ENCODE measurements at regions not wholly inside any gene's neighbourhood (a gene's known extent, or its start where the extent isn't known, plus 50 kb on each side); places are given as distances from the start of the nearest gene placed in this dataset.

GRCh38 chr21:14313300-14313699 is 69.6 kb downstream of the HSPA13 start:
- Mint-ChIP-seq H3K36me3 (ENCODE audit: insufficient read depth, unreplicated experiment) (no peaks in the 10 kb centered on the region), H3K4me3 (ENCODE audit: unreplicated experiment) (no peak overlapping the region), H3K9me3 (ENCODE audit: unreplicated experiment) (no peaks in the 10 kb centered on the region), H3K4me1 (ENCODE audit: insufficient read depth, unreplicated experiment) (no peaks in the 10 kb centered on the region), H3K27ac (ENCODE audit: low read depth, unreplicated experiment) (no peak overlapping the region), H3K27me3 (ENCODE audit: insufficient read depth, unreplicated experiment) (no peaks in the 10 kb centered on the region)
- BruUV-seq (replicated peaks), result no TSS peak
- intact Hi-C loops (cut with micrococcal nuclease), result no loop called here
- DNase-seq (ENCODE audit: unreplicated experiment), result no peak
- POLR2A ChIA-PET, result interaction anchor here (0.6 to 1.1 kb wide), 3 partner anchors 67 to 69 kb away, joined by 3 to 4 read pairs (median 3); partner anchors contain the start of gene HSPA13
- TF ChIP-seq CTCF (IDR thresholded peaks at IDR 0.05; ENCODE audit: unreplicated experiment), result no peak
- CTCF ChIA-PET, result interaction anchor here (0.7 to 1.5 kb wide), 2 partner anchors 54 to 1419 kb away, joined by 4 to 6 read pairs; no protein-coding TSS in a partner anchor

GRCh38 chr21:14312871-14313270 is 70.1 kb downstream of the HSPA13 start:
- no peaks in the 10 kb centered on the region for H3K9me3 Mint-ChIP-seq (ENCODE audit: unreplicated experiment)
- H3K27me3 Mint-ChIP-seq (ENCODE audit: insufficient read depth, unreplicated experiment), result no peaks in the 10 kb centered on the region
- H3K4me3 Mint-ChIP-seq (ENCODE audit: unreplicated experiment), result no peak overlapping the region
- H3K36me3 Mint-ChIP-seq (ENCODE audit: insufficient read depth, unreplicated experiment), result no peaks in the 10 kb centered on the region
- ChIA-PET POLR2A (interaction anchor here (0.6 to 1.1 kb wide), 2 partner anchors 67 to 70 kb away, joined by 3 read pairs; partner anchors contain the start of gene HSPA13), CTCF (interaction anchor here (0.7 to 1.5 kb wide), 2 partner anchors 53 to 1419 kb away, joined by 4 to 6 read pairs; no protein-coding TSS in a partner anchor)
- no peak overlapping the region for H3K27ac Mint-ChIP-seq (ENCODE audit: low read depth, unreplicated experiment)
- no peak for TF ChIP-seq CTCF (IDR thresholded peaks at IDR 0.05; ENCODE audit: unreplicated experiment)
- H3K4me1 Mint-ChIP-seq (ENCODE audit: insufficient read depth, unreplicated experiment), result no peaks in the 10 kb centered on the region
- no peak for DNase-seq (ENCODE audit: unreplicated experiment)
- intact Hi-C loops (cut with micrococcal nuclease), result no loop called here
- no TSS peak for BruUV-seq (replicated peaks)

GRCh38 chr21:14308234-14308633 is 74.7 kb downstream of the HSPA13 start:
- H3K4me1 Mint-ChIP-seq (ENCODE audit: insufficient read depth, unreplicated experiment), result peaks cover 8% of the 10 kb centered on the region
- intact Hi-C loops (cut with micrococcal nuclease), result loop anchor here (5.0 to 10.0 kb wide), 4 partner anchors 53 to 1284 kb away; no protein-coding TSS in a partner anchor
- H3K27me3 Mint-ChIP-seq (ENCODE audit: insufficient read depth, unreplicated experiment), result no peaks in the 10 kb centered on the region
- ChIA-PET CTCF (interaction anchor here (0.9 to 1.8 kb wide), 3 partner anchors 13 to 129 kb away, joined by 3 to 6 read pairs (median 4); no protein-coding TSS in a partner anchor), POLR2A (no interaction called here)
- no peak for DNase-seq (ENCODE audit: unreplicated experiment)
- no peaks in the 10 kb centered on the region for H3K36me3 Mint-ChIP-seq (ENCODE audit: insufficient read depth, unreplicated experiment)
- no peak overlapping the region for H3K27ac Mint-ChIP-seq (ENCODE audit: low read depth, unreplicated experiment)
- no peak for TF ChIP-seq CTCF (IDR thresholded peaks at IDR 0.05; ENCODE audit: unreplicated experiment)
- H3K4me3 Mint-ChIP-seq (ENCODE audit: unreplicated experiment), result no peak overlapping the region
- no TSS peak for BruUV-seq (replicated peaks)
- H3K9me3 Mint-ChIP-seq (ENCODE audit: unreplicated experiment), result no peaks in the 10 kb centered on the region

GRCh38 chr21:14306126-14306907 is 76.6 kb downstream of the HSPA13 start:
- DNase-seq (ENCODE audit: unreplicated experiment), result peak; percentile 46
- no peaks in the 10 kb centered on the region for H3K27me3 Mint-ChIP-seq (ENCODE audit: insufficient read depth, unreplicated experiment)
- no peaks in the 10 kb centered on the region for H3K36me3 Mint-ChIP-seq (ENCODE audit: insufficient read depth, unreplicated experiment)
- intact Hi-C loops (cut with micrococcal nuclease), result loop anchor here (2.0 to 10.0 kb wide), 5 partner anchors 52 to 1286 kb away; partner anchors contain the start of gene HSPA13
- H3K27ac Mint-ChIP-seq (ENCODE audit: low read depth, unreplicated experiment), result no peak overlapping the region
- peaks cover 8% of the 10 kb centered on the region for H3K4me1 Mint-ChIP-seq (ENCODE audit: insufficient read depth, unreplicated experiment)
- BruUV-seq (replicated peaks), result no TSS peak
- TF ChIP-seq CTCF (IDR thresholded peaks at IDR 0.05; ENCODE audit: unreplicated experiment), result peak; percentile 55
- no peaks in the 10 kb centered on the region for H3K9me3 Mint-ChIP-seq (ENCODE audit: unreplicated experiment)
- H3K4me3 Mint-ChIP-seq (ENCODE audit: unreplicated experiment), result no peak overlapping the region
- ChIA-PET CTCF (interaction anchor here (0.6 to 2.0 kb wide), 24 partner anchors 9 to 1314 kb away, joined by 3 to 10 read pairs (median 4); partner anchors contain the start of gene HSPA13), POLR2A (interaction anchor here (0.6 to 2.0 kb wide), 3 partner anchors 10 to 219 kb away, joined by 3 to 17 read pairs (median 3); partner anchors contain the start of gene HSPA13)
